ENCODE measurements at regions not wholly inside any gene's neighbourhood (a gene's known extent, or its start where the extent isn't known, plus 50 kb on each side); places are given as distances from the start of the nearest gene placed in this dataset.

GRCh38 chr5:56476487-56476856 lies 243.3 kb upstream of the ANKRD55 start (continued):
- TF ChIP-seq MNT (IDR thresholded peaks at IDR 0.05): no peak
- no peak for TF ChIP-seq NFE2L2 (IDR thresholded peaks at IDR 0.05; ENCODE audit: low read length)
- TF ChIP-seq MBD4 (IDR thresholded peaks at IDR 0.05; ENCODE audit: borderline replicate concordance, low read length): no peak
- TF ChIP-seq ATF1 (CRISPR knock-in tag; IDR thresholded peaks at IDR 0.05): peak; percentile 54; the same call in 1 of the 2 replicates
- no peak for TF ChIP-seq NFE2L1 (CRISPR knock-in tag; IDR thresholded peaks at IDR 0.05; ENCODE audit: borderline replicate concordance)
- TF ChIP-seq CBX2 (IDR thresholded peaks at IDR 0.05; ENCODE audit: low read depth, low read length): no peak
- no peak for TF ChIP-seq CBX2 (CRISPR knock-in tag; IDR thresholded peaks at IDR 0.05; ENCODE audit: low read depth)
- peak; percentile 39; the same call in 1 of the 2 replicates for TF ChIP-seq ZNF644 (CRISPR knock-in tag; IDR thresholded peaks at IDR 0.05; ENCODE audit: low read depth)
- TF ChIP-seq HIC2 (CRISPR knock-in tag; IDR thresholded peaks at IDR 0.05; ENCODE audit: low read depth): no peak
- TF ChIP-seq MXD4 (CRISPR knock-in tag; IDR thresholded peaks at IDR 0.05): no peak
- no peak for TF ChIP-seq KAT7 (CRISPR knock-in tag; IDR thresholded peaks at IDR 0.05; ENCODE audit: borderline replicate concordance)
- TF ChIP-seq ZIK1 (CRISPR knock-in tag; IDR thresholded peaks at IDR 0.05; ENCODE audit: borderline replicate concordance, low read depth): no peak
- no peak for TF ChIP-seq NPAS2 (CRISPR knock-in tag; IDR thresholded peaks at IDR 0.05; ENCODE audit: borderline replicate concordance)
- no peak for TF ChIP-seq IRX3 (CRISPR knock-in tag; IDR thresholded peaks at IDR 0.05; ENCODE audit: borderline replicate concordance, low read depth)
- no peak; the same call in 1 of the 2 replicates for TF ChIP-seq FOSL1 (CRISPR knock-in tag; IDR thresholded peaks at IDR 0.05; ENCODE audit: borderline replicate concordance)
- TF ChIP-seq E2F1 (CRISPR knock-in tag; IDR thresholded peaks at IDR 0.05): no peak
- TF ChIP-seq ELF3 (CRISPR knock-in tag; IDR thresholded peaks at IDR 0.05): peak; percentile 55; the same call in 1 of the 2 replicates
- TF ChIP-seq ZNF7 (CRISPR knock-in tag; IDR thresholded peaks at IDR 0.05): no peak
- TF ChIP-seq ZNF740 (CRISPR knock-in tag; IDR thresholded peaks at IDR 0.05): no peak
- peak; percentile 82; the same call in 1 of the 2 replicates for TF ChIP-seq MED13 (CRISPR knock-in tag; IDR thresholded peaks at IDR 0.05)
- no peak for TF ChIP-seq ZNF800 (CRISPR knock-in tag; IDR thresholded peaks at IDR 0.05)
- TF ChIP-seq MYC (CRISPR knock-in tag; IDR thresholded peaks at IDR 0.05; ENCODE audit: borderline replicate concordance): no peak

Data from HepG2 (cell line).